ENCODE measurements at regions not wholly inside any gene's neighbourhood (a gene's known extent, or its start where the extent isn't known, plus 50 kb on each side); places are given as distances from the start of the nearest gene placed in this dataset.
A peak's percentile ranks its signal among the peaks of the same experiment; 100 is the strongest.

GRCh38 chr13:84272877-84273562, 390.7 kb upstream of the SLITRK1 start:
- DNase-seq (ENCODE audit: low read depth in 2 of 3, low spot score in 2 of 3): no peak

GRCh38 chr13:84265257-84265764, 383.0 kb upstream of the SLITRK1 start:
- no peak for DNase-seq (ENCODE audit: low read depth in 2 of 3, low spot score in 2 of 3)

- no peak for DNase-seq (ENCODE audit: low read depth in 2 of 3, low spot score in 2 of 3)
Observed at GRCh38 chr13:84263354-84264069, 381.2 kb upstream of the SLITRK1 start.

- DNase-seq (ENCODE audit: low read depth in 2 of 3, low spot score in 2 of 3): no peak
Observed at GRCh38 chr13:84255226-84255797, 373.0 kb upstream of the SLITRK1 start.

- DNase-seq (ENCODE audit: low read depth in 2 of 3, low spot score in 2 of 3): no peak
Observed at GRCh38 chr13:84249463-84249862, 367.2 kb upstream of the SLITRK1 start.

GRCh38 chr13:84243340-84243739, 361.1 kb upstream of the SLITRK1 start:
- no peak for DNase-seq (ENCODE audit: low read depth in 2 of 3, low spot score in 2 of 3)

GRCh38 chr13:84239032-84239431, 356.8 kb upstream of the SLITRK1 start:
- no peak for DNase-seq (ENCODE audit: low read depth in 2 of 3, low spot score in 2 of 3)

- DNase-seq (ENCODE audit: low read depth in 2 of 3, low spot score in 2 of 3): no peak
Observed at GRCh38 chr13:84238381-84238780, 356.1 kb upstream of the SLITRK1 start.

GRCh38 chr13:84237143-84237542, 354.9 kb upstream of the SLITRK1 start:
- no peak for DNase-seq (ENCODE audit: low read depth in 2 of 3, low spot score in 2 of 3)

GRCh38 chr13:84234416-84234815, 352.1 kb upstream of the SLITRK1 start:
- DNase-seq (ENCODE audit: low read depth in 2 of 3, low spot score in 2 of 3): no peak

GRCh38 chr13:84230568-84230967, 348.3 kb upstream of the SLITRK1 start:
- no peak for DNase-seq (ENCODE audit: low read depth in 2 of 3, low spot score in 2 of 3)

- DNase-seq (ENCODE audit: low read depth in 2 of 3, low spot score in 2 of 3): no peak
Observed at GRCh38 chr13:84211048-84211447, 328.8 kb upstream of the SLITRK1 start.

- no peak for DNase-seq (ENCODE audit: low read depth in 2 of 3, low spot score in 2 of 3)
Observed at GRCh38 chr13:84208246-84208910, 326.1 kb upstream of the SLITRK1 start.

GRCh38 chr13:84207509-84207908, 325.2 kb upstream of the SLITRK1 start:
- no peak for DNase-seq (ENCODE audit: low read depth in 2 of 3, low spot score in 2 of 3)

GRCh38 chr13:84200971-84201370, 318.7 kb upstream of the SLITRK1 start:
- no peak for DNase-seq (ENCODE audit: low read depth in 2 of 3, low spot score in 2 of 3)

- no peak for DNase-seq (ENCODE audit: low read depth in 2 of 3, low spot score in 2 of 3)
Observed at GRCh38 chr13:84192125-84192524, 309.9 kb upstream of the SLITRK1 start.

GRCh38 chr13:84191139-84191538, 308.9 kb upstream of the SLITRK1 start:
- DNase-seq (ENCODE audit: low read depth in 2 of 3, low spot score in 2 of 3): no peak

GRCh38 chr13:84187626-84188025, 305.4 kb upstream of the SLITRK1 start:
- no peak for DNase-seq (ENCODE audit: low read depth in 2 of 3, low spot score in 2 of 3)

- DNase-seq (ENCODE audit: low read depth in 2 of 3, low spot score in 2 of 3): no peak
Observed at GRCh38 chr13:84139561-84140158, 257.4 kb upstream of the SLITRK1 start.

GRCh38 chr13:84137292-84137691, 255.0 kb upstream of the SLITRK1 start:
- DNase-seq (ENCODE audit: low read depth in 2 of 3, low spot score in 2 of 3): peak in 1 of 3 experiments; percentile 14

GRCh38 chr13:84136582-84136981, 254.3 kb upstream of the SLITRK1 start:
- no peak for DNase-seq (ENCODE audit: low read depth in 2 of 3, low spot score in 2 of 3)
